Suprapubic skin (tissue), 4 donors: ENCODE measurements at regions not wholly inside any gene's neighbourhood (a gene's known extent, or its start where the extent isn't known, plus 50 kb on each side); places are given as distances from the start of the nearest gene placed in this dataset.

Experiments
- DNase-seq, 2 donors: peaks; one replicate each; pipeline ENCODE4 v3.0.0-alpha.2; 2019; ENCODE audit warnings: low spot score in 2 of 2
- H3K27ac ChIP-seq: fragments of 200-600 bp; sonication (generic); one replicate; pipeline ENCODE4 v1.5.1; 2019
- H3K27me3 ChIP-seq: fragments of 200-600 bp; sonication (generic); one replicate; pipeline ENCODE4 v1.5.1; 2019
- H3K36me3 ChIP-seq: fragments of 200-600 bp; sonication (generic); one replicate; pipeline ENCODE4 v1.5.1; 2019
- H3K4me1 ChIP-seq: fragments of 200-600 bp; sonication (generic); one replicate; pipeline ENCODE4 v1.5.1; 2019
- H3K4me3 ChIP-seq: fragments of 200-600 bp; sonication (generic); one replicate; pipeline ENCODE4 v1.5.1; 2019; ENCODE audit warnings: mild to moderate bottlenecking
- H3K9me3 ChIP-seq: fragments of 200-600 bp; sonication (generic); one replicate; pipeline ENCODE4 v1.5.1; 2019
- EP300 ChIP-seq: sonication (generic); formaldehyde crosslinking; IDR thresholded peaks from one replicate; pipeline ENCODE4 v1.6.1; 2017; ENCODE audit warnings: antibody characterized with exemption
- POLR2A ChIP-seq, 2 donors: fragments of 450-650 bp; IDR thresholded peaks; one replicate each; pipeline ENCODE4 v1.6.1; 2017; ENCODE audit warnings: antibody characterized with exemption in 2 of 2, mild to moderate bottlenecking in 2 of 2, moderate library complexity in 2 of 2
- POLR2AphosphoS5 ChIP-seq, 3 donors: sonication (generic); formaldehyde crosslinking; IDR thresholded peaks; one replicate each; pipeline ENCODE4 v1.6.1; 2017; ENCODE audit warnings: antibody characterized with exemption in 3 of 3
- WGBS: methylation state at CpG from one replicate; pipeline ENCODE4 v1.1.5; 2018; 5-methylcytosine and 5-hydroxymethylcytosine counted together
- TF ChIP-seq, protein P1 (sequence below), 2 donors: fragments of 200-600 bp in 1 of 2; fragments of 450-650 bp in 1 of 2; sonication (generic) in 1 of 2; IDR thresholded peaks; one replicate each; pipeline ENCODE4 v1.5.1; 2016 to 2019; ENCODE audit warnings: antibody characterized with exemption in 2 of 2, mild to moderate bottlenecking in 1 of 2, moderate library complexity in 1 of 2

DNA sequence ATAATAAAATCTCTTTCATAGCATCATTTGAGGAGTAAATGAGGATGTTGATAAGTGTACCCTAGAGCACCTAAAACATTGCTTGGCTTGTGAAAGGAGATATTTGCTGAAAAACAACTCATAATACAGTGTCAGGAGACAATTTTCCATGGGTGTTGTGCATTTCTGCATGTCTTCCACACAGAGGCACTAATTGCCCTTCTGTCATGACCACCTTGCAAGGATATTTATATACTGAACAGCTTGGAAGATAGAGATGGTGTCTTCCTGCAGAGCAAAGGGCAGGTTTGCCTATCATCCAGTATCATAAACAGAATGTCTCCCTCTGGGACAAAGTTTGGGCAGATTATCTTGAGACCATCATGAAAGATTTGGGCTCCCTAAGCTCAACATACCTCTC, 495.2 kb upstream of the LRRN3 start:
- Histone ChIP-seq H3K9me3 (no peaks in the 10 kb centered on the region), H3K27ac (no peak overlapping the region), H3K36me3 (no peaks in the 10 kb centered on the region), H3K27me3 (no peaks in the 10 kb centered on the region), H3K4me3 (no peak overlapping the region), H3K4me1 (no peaks in the 10 kb centered on the region)
- no peak for DNase-seq
- no peak for TF ChIP-seq POLR2A (IDR thresholded peaks at IDR 0.05)
- TF ChIP-seq, protein P1, sequence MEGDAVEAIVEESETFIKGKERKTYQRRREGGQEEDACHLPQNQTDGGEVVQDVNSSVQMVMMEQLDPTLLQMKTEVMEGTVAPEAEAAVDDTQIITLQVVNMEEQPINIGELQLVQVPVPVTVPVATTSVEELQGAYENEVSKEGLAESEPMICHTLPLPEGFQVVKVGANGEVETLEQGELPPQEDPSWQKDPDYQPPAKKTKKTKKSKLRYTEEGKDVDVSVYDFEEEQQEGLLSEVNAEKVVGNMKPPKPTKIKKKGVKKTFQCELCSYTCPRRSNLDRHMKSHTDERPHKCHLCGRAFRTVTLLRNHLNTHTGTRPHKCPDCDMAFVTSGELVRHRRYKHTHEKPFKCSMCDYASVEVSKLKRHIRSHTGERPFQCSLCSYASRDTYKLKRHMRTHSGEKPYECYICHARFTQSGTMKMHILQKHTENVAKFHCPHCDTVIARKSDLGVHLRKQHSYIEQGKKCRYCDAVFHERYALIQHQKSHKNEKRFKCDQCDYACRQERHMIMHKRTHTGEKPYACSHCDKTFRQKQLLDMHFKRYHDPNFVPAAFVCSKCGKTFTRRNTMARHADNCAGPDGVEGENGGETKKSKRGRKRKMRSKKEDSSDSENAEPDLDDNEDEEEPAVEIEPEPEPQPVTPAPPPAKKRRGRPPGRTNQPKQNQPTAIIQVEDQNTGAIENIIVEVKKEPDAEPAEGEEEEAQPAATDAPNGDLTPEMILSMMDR (IDR thresholded peaks at IDR 0.05) = no peak
- TF ChIP-seq POLR2AphosphoS5 (IDR thresholded peaks at IDR 0.05) = no peak
- no peak for TF ChIP-seq EP300

DNA sequence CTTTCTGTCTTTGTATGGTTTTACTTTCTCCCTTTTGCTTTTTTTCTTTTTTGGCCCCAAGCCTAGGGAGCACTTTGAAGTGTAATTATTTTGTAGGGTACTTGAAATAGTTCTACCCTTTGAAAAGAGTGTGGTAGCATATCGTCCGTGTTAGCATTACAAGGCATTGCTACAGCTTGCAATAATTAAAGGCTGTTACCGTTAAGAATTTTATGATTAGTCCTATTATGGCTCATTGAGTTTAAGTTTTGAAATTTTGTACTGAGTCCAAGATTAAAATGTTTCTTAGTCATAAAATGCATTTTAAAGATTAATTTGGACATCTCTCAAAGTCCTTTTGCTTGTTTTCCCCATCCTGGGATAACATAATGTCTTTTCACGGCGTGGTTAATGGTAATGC, 490.0 kb upstream of the LRRN3 start:
- Histone ChIP-seq H3K9me3 (no peaks in the 10 kb centered on the region), H3K4me1 (no peaks in the 10 kb centered on the region), H3K36me3 (no peaks in the 10 kb centered on the region), H3K4me3 (no peak overlapping the region), H3K27me3 (no peaks in the 10 kb centered on the region), H3K27ac (no peak overlapping the region)
- TF ChIP-seq POLR2AphosphoS5 (IDR thresholded peaks at IDR 0.05) (no peak), POLR2A (IDR thresholded peaks at IDR 0.05) (no peak), EP300 (no peak)
- TF ChIP-seq, protein P1 (IDR thresholded peaks at IDR 0.05) = no peak
- 29% methylated on average over 5 of the region's 5 CpGs for WGBS
- DNase-seq = no peak

DNA sequence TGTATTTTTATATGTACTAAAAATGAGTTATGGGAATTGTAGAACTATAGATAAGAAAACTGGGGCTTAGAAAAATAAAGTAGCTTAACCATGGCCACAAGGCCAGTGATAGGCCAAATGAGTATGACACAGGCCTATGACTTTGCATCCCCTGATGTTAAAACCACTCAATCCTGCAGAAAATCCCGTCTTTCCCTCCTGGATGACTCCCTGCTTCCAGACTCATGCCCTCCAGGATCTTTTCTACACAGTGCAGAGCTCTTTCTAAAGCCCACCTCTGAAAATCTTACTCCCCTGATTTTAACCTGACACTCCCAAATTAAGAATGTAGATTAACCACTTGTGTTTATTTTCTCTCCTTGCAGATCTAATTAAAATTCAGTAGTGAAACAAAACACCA, 489.2 kb upstream of the LRRN3 start:
- H3K9me3 ChIP-seq = no peaks in the 10 kb centered on the region
- TF ChIP-seq POLR2A (IDR thresholded peaks at IDR 0.05) (no peak), POLR2AphosphoS5 (IDR thresholded peaks at IDR 0.05) (no peak)
- 75% methylated on average over 1 of the region's 1 CpG for WGBS
- no peak overlapping the region for H3K27ac ChIP-seq
- H3K4me3 ChIP-seq = no peak overlapping the region
- H3K36me3 ChIP-seq = no peaks in the 10 kb centered on the region
- no peak for DNase-seq
- no peaks in the 10 kb centered on the region for H3K4me1 ChIP-seq
- H3K27me3 ChIP-seq = no peaks in the 10 kb centered on the region

DNA sequence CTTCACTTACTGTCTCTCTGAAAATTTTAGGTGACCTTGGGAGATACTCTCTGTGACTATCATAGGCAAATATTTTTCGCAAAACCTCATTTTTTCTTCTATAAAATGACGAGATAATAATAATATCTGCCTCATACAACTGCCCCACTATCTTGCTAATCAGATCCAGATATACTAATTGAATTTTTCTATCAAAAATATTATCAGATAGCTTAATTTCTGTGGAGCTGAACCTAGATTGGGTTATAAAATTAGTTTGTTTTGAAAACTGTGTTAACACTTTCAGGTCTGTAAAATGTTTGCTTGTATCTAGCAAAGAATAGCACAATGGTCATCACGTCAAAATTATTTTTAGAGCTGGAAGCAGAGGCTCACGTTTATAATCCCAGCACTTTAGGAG, 486.7 kb upstream of the LRRN3 start:
- Histone ChIP-seq H3K36me3 (no peaks in the 10 kb centered on the region), H3K27me3 (no peaks in the 10 kb centered on the region), H3K4me1 (no peaks in the 10 kb centered on the region), H3K9me3 (no peaks in the 10 kb centered on the region), H3K4me3 (no peak overlapping the region), H3K27ac (no peak overlapping the region)
- WGBS = 89% methylated on average over 4 of the region's 4 CpGs
- TF ChIP-seq POLR2A (IDR thresholded peaks at IDR 0.05) = no peak
- no peak for TF ChIP-seq EP300
- TF ChIP-seq POLR2AphosphoS5 (IDR thresholded peaks at IDR 0.05) = no peak
- TF ChIP-seq, protein P1 (IDR thresholded peaks at IDR 0.05) = no peak
- DNase-seq = no peak

DNA sequence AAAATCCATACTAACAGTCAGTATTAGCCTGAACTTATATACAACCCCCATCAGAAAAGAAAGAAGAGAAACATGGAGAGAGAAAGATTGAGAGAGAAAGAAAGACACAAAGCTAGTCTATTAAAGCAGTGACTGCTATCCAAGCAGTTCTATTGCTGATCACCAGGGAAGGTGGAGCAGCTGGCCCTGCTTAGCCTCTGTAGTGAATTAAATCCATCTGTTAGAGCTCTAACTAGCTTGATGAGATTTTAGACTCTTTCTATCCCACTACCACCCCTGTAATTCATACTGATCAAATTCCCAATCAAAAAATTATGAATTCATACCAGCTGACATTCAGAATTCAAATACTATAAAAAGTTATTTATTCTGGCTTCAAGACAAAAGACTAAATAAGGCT, 486.0 kb upstream of the LRRN3 start:
- Histone ChIP-seq H3K36me3 (no peaks in the 10 kb centered on the region), H3K27ac (no peak overlapping the region), H3K27me3 (no peaks in the 10 kb centered on the region), H3K9me3 (no peaks in the 10 kb centered on the region), H3K4me3 (no peak overlapping the region), H3K4me1 (no peaks in the 10 kb centered on the region)
- DNase-seq = no peak
- TF ChIP-seq POLR2AphosphoS5 (IDR thresholded peaks at IDR 0.05) (no peak), POLR2A (IDR thresholded peaks at IDR 0.05) (no peak), EP300 (no peak)
- TF ChIP-seq, protein P1 (IDR thresholded peaks at IDR 0.05) = no peak

DNA sequence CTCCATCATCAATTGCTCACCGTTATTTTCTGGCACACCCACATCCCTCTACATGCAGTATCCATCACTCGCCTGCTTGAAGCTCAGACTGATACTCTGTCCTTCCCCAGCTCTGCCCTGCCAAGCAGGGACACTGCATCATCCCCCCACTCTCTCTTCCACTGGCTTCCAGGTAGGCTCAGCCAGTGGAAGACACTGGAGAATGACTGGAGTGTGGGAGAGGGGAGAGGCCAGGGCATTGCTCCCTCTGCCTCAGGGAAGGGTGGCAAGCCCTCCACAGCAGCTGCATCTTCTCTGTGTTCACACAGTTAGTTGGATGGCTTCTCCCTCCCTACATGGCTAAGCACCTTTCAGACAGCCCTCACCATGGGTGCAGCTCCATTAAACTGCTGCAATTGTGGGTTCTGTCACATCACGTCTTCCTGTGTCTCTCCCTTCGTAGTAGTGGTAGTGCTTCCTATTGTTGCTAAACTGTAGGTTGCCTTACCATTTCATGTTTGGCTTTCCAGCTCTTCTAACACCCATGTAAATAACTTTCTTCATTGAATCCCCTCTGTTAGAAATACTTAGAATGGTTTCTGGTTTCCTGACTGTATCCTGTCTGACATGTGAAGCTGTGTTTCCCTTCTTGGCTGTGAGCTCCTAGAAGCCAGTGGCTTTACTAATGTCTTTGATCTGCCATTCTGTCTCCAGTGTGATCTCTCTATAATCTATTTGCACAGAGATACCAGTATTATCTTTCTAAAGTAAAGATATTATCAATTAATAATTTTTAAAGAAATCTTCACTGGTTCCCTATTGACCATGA, 483.7 kb upstream of the LRRN3 start:
- TF ChIP-seq, protein P1 (IDR thresholded peaks at IDR 0.05) = no peak
- TF ChIP-seq POLR2AphosphoS5 (IDR thresholded peaks at IDR 0.05) (no peak), POLR2A (IDR thresholded peaks at IDR 0.05) (no peak), EP300 (no peak)
- H3K27me3 ChIP-seq = no peaks in the 10 kb centered on the region
- H3K36me3 ChIP-seq = no peaks in the 10 kb centered on the region
- WGBS = 88% methylated on average over 4 of the region's 4 CpGs
- no peaks in the 10 kb centered on the region for H3K4me1 ChIP-seq
- H3K9me3 ChIP-seq = no peaks in the 10 kb centered on the region
- H3K27ac ChIP-seq = no peak overlapping the region
- no peak overlapping the region for H3K4me3 ChIP-seq
- no peak for DNase-seq
